RCC 7860 (cell line): ENCODE measurements at regions not wholly inside any gene's neighbourhood (a gene's known extent, or its start where the extent isn't known, plus 50 kb on each side); places are given as distances from the start of the nearest gene placed in this dataset.
"Not testable (repeated sequence)": the region's sequence is repeated elsewhere in the genome, so short reads cannot be mapped to it uniquely, and the experiment has no call there.

Experiments used
- DNase-seq: peaks from one replicate; pipeline ENCODE4 v3.0.0-alpha.2; 2015; ENCODE audit warnings: low spot score
- FAIRE-seq: peaks from 2 replicates; lab custom pipeline; 2012; peaks lifted over from hg19 to GRCh38; lab: Jason Lieb, UNC

DNA sequence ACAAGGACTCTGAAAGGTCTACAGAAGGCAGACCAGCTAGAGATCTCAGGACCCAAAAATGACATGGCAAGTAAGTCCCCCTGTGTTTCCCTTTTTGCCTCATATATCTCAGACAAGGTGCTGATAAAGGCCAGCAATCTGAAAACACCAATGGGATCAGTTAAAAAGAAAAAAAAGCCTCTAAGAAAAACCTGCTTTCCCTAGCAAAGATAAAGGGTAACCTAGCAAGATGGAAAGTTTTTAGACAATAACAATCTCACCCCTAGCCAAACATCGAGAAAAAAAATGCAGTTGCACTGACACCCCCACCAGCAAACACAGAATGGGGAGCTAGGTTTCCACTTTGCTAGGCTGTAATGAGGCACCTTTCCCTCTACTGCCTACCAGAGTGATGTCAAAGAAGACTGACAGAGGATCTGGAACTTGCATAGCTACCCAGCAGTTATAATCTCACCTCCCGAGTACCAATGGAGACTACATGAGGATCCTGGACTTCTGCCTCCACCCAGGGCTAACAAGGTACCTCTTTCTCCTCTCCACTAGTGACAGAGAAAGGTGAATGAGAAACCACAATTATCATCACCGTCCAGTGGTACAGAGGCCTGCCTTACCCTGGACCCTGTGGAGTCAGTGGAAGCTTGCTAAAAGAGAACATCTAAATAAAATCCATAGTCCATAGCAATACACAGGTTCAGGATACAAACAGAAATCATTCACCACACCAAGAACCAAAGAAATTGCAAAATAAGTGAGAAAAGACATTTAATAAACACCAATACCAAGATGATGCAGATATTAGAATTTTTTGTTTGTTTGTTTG is 240.8 kb downstream of the ARHGAP12 start:
- FAIRE-seq: no peak

DNA sequence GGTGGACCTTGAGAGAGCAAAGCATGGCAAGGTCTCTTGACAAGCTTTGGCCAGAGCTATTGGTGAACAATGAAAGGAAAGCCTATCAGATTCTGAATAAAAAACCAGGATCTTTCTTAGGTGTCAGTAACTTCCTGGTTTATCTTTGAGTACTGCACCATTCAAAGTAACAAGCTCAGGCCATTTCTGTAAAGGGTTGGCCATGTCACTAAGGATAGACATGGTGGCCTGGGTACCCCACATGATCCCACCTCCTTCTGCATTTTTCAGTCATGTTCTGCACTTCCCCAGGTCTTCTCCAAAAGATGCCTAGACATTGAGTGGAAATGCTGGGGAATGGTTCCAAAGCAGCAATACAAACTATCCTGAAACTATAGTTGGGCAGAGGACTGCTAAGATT is 242.0 kb downstream of the ARHGAP12 start:
- DNase-seq (no peak), FAIRE-seq (no peak)

More for the DNA sequence above, 240.8 kb downstream of the ARHGAP12 start:
- no peak for DNase-seq

DNA sequence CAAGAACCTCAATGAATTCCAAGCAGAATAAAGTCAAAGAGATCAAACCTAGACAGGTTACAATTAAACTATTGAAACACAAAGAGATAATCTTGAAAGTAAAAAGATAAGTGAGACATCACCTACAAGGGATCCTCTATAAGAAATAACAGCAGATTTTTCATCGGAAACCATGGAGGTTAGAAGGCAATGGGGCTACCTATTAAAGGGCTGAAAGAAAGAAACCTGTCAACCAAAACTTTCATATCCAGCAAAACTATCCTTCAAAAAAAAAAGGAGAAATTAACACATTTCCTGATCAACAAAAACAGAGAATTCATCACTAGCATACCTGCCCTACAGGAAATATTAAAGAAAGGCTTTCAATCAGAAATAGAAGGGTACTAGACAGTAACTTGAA is 244.9 kb downstream of the ARHGAP12 start:
- FAIRE-seq (no peak), DNase-seq (no peak)

DNA sequence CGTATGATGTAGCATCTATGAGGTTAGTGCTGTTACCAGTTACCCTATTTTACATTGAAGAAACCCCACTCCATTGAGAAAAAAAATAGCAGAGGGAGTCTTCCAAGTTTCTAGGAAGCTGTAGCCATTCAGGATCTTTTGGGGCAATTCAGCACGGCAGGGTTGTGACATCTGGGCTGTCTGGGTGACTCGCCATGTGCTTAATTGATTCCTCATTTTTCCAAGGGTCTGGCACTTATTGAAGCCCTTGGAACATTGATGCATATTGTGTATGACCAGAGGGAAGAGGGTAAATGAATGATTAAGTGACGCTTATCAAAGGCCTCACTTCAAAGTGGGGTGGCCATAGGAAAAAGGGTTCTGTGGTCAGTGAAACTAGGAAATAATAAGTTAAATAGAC is 248.7 kb downstream of the ARHGAP12 start:
- DNase-seq (no peak), FAIRE-seq (no peak)

DNA sequence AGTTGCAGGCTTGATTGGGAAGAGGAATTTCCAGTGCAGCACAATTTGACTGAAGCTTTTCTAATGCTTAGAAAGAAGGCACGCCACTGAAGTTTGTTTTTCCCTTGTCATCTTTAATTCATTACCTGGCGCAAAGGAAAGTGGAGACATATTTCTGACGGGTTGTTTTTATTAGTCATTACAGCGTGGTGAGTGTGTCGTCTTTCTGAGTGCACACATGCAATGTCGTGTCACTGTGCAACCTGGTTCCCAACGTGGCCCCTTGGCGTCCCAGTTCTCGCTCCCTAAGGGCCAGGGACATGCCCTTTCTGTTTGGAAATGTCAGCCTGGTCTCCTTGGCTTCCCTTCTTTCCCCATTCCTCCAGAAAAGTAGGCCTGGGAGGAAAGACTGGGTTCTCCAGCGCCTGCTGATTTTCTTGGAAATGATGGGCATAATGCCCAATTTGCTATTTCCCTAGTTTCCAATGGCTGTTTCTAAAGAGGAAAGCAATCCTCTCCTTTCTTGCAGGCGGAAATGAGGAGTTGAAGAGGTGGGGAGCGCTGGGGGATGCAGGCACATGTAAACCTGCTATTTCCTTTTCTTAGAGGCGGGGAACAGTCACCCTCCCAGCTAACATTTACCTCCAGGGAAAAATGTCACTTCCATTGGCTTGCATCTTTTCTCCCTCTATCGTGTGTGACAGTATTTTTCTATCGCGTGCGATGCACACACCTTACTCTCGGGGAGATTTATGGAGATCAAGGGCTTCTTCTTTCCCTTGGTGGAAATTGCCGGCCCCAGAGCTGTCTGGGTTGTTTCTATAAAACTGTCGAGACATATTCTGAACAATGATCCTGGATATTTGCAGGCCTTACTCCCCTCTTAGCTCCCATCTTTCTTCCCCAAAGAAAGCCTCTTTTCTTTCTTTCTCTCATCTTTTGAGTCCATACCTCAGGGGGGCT is 249.8 kb downstream of the ARHGAP12 start:
- FAIRE-seq (no peak), DNase-seq (no peak)

DNA sequence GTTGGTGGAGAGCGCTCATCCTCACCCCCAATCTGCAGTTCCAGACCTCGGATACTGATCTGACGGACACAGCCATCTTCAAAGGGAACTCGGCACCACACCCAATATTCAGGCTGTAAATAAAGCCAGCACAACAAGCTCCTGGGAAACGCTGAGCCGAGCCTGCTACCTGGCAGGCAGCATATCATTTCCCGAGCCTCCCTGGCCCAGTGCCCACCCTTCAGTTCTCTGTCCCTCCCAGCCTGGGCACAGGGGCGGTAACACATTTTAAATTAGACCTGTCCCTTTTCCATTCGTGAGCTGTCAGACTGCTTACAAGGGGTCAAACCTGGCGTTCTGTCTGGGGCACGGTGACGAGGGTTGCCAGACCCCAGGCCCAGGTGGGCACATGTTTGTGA is 250.5 kb downstream of the ARHGAP12 start:
- FAIRE-seq (no peak), DNase-seq (no peak)

DNA sequence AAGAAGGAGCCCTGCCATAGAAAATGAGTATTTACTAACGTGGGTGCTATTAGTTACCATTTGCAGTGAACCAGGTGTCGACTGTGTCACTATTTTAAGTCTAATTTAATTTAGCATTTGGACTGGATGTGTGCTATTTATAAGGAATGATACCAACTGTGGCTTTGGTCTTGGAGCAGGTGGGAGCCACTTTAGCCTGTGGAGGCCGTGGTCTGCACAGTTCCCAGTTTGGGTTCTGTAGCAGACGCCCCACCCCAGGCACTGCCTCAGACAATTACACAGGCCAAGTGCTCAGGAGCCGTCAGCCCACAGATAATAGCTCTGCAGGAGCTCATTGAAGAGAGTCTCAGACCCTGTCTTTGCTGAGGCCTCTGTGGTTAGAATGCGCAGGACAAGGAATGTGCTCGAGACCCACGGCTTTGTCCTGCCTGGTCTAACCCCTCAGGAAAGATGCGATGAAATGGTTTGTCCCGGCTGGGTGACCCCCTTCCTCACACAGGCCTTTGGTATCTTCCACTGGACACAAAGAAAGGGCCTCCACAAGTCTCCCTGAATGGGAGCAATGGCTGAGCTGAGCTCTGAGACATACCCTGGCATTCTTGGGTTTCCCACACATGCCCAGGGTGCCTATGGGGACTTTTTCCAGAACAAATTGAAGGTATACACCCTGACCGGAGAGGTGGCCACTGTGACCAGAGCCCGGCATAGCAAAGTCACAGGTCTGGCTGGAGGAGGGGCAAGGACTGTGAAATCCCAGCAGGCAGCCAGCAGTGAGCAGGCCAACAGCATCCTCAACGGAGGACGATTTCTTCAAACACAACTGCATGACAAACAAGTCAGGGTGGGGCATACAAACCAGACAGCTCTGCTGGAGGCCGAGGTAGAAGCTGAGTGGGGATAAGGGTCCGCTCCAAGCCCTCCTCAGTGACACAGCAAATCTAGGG is 251.2 kb downstream of the ARHGAP12 start:
- DNase-seq: no peak
- no peak for FAIRE-seq

DNA sequence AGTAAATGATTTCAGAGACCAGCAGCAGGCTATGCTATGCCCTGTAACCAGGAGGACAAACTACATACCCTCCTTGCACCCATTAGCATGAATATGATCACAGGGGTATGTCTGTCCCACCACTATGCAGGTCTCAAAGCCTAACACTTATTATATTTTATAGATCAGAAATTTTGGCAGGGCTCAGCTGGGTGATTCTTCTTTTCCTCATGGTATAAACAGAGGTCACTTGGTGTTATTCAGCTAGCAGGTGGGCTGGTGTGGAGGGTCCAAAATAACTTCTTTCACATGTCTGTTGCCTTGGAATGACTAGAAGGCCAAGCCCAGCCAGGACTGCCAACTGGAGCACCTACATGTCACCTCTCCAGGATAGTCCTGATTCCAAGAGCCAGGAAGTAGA is 252.9 kb downstream of the ARHGAP12 start:
- DNase-seq (no peak), FAIRE-seq (no peak)

DNA sequence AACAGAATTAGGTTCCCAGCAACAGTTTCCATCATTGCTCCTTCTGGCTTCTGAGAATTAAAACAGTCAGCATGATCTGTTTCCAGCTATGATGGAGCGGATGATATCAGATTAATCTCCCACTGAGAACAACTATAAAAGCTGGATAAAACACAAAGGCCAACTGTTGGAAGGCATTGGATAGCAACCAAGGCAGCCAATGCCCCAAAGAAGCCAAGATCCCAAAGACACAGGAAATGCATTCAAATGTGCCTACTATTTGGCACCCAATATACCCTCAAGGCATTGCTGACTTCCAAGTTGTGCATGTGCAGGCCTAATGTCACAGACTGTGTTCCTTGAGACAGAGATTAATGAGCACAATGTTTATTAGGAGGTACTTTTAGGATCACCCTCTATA is 259.3 kb downstream of the ARHGAP12 start:
- DNase-seq (no peak), FAIRE-seq (no peak)

DNA sequence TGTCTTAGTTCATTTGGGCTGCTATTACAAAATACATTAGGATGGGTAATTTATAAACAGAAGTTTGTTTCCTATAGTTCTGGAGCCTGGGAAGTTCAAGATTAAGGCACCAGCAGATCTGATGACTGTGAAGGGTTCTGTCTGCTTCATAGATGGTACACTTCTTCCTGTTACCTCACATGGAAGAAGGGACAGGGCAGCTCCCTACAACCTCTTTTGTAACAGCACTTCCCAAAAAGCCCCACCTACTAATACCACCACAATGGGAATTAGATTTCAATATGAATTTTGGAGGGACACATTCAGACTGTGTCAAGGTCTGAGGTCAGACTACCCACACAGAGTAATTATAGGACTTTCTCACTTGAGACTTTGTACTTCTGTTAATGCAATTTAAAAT is 260.3 kb downstream of the ARHGAP12 start:
- DNase-seq (no peak), FAIRE-seq (no peak)

DNA sequence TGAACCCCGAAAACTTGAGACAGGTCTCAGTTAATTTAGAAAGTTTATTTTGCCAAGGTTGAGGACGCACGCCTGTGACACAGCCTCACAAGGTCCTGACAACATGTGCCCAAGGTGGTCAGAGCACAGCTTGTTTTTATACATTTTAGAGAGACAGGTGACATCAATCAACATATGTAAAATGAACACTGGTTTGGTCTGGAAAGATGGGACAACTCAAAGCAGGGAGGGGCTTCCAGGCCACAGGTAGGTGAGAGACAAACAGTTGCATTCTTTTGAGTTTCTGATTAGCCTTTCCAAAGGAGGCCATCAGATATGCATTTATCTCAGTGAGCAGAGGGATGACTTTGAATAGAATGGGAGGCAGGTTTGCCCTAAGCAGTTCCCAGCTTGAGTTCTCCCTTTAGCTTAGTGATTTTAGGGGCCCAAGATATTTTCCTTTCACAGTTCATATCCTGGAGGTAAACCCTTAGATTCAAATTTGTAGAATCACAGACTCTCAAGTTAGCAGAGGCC is 262.8 kb downstream of the ARHGAP12 start:
- not testable (repeated sequence) for DNase-seq, FAIRE-seq

DNA sequence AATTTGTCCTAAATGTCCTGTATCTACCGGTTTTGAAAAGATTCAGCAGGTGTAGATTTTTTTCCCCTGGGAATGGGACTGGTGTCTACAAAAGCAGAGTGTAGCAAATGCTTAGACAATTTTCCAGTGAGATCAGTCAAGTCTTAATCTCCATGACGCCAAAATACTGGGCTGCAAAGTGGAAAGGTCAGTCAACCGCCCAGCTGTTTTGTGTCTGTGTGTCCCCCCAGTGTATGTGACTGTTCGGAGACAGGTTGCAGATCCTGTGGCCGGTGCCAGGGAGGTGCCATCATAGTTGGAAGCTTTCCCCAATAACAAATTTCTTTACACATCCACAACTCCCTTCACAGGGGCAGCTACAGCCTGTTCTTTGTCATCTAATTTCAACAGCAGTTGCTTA is 263.8 kb downstream of the ARHGAP12 start:
- FAIRE-seq (no peak), DNase-seq (no peak)

DNA sequence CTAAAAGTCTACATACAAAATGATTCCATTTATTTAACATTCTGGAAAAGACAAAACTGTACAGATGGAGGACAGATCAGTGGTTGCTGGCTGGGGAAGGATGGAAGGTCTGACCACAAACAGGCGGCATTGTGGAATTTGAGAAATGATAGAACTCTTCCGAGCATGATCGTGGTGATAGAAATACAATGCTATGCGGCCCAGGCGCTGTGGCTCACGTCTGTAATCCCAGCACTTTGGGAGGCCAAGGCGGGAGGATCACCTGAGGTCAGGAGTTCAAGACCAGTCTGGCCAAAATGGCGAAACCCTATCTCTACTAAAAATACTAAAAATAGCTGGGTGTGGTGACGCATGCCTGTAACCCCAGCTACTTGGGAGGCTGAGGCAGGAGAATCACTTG is 264.6 kb downstream of the ARHGAP12 start:
- not testable (repeated sequence) for DNase-seq, FAIRE-seq

DNA sequence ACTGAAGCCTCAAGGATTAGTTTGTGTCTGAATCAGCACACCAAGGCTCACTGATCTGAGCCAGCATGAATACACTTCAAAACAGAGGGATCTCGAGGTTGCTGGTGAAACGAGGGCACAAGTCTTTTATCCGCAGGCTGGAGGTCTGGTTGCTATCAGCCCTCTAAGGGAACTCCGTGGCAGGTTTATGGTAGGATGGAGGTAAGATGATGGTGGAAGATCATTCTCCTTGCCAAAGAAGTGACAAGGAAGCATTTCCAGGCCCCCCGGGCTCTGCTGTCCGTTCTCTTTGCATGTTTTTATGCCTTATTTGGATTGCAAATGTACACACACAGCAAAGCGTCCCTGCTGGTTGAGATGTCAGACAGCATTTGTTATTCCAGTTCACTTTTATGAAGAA is 268.3 kb downstream of the ARHGAP12 start:
- FAIRE-seq (no peak), DNase-seq (no peak)

DNA sequence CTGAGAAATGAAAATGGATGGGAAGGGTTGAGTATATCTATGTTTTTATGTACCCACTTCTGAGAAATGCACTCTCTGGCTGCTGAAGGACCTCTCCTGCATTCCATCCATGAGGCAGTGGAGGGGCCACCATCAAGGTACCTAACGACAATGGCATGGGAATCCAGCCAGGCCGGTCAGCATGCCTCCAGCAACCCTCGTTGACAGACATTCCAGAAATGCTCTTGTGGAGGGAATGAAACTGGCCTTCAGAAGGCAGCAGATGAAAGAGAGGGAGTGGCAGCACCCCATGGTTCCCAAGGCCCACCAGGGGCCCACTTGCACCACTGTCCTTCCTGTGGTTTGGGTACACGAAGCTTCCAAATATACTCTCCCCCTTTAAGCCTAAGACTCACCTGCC is 269.0 kb downstream of the ARHGAP12 start:
- DNase-seq (no peak), FAIRE-seq (no peak)

DNA sequence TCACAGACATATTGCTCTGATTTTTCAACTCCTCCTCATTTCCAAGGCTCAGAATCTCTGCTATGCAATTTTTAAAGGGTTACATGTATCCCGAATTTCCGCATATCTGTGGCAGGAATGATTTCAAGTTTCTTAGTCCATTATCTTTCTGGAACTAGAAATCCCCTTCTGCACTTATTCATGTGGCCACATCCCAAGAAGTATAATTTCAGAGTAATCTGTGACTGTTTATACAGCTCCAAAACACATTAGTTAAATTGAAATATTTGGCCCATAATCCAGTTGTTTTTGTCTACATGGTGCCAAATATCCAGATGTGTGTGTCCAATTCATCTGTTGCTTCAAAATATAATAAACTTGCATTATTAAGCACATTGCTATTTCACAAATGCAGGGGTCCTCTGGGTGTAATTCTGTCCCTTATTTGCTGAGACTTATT is 271.2 kb downstream of the ARHGAP12 start:
- DNase-seq (no peak), FAIRE-seq (no peak)

DNA sequence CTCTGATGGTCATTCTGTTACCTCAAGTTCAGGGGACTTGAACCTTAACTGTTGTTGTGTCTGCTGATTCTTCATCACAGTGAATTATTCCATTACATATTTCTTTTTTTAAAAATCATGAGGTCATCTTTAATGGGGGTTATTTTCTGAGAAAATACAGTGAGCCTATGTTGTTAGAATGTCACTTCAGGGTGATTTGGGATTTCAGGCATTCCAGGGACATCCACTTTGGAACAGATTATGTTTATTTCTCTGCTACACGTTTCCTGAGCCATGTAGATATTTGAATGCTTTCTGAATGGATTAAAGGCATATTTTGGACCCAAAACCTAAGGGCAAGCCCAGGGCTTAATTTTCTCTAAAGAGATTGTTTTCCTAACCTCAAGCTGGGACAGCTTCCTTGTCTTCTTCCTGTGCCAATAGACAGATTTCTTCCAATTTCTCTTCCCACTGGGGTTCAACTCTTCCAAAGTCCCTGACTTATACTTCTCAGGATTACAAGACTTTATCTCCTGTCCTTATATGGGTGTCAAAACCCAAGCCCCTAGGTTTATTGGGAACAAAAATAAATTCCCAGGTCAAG is 271.7 kb downstream of the ARHGAP12 start:
- no peak for DNase-seq
- FAIRE-seq: no peak

DNA sequence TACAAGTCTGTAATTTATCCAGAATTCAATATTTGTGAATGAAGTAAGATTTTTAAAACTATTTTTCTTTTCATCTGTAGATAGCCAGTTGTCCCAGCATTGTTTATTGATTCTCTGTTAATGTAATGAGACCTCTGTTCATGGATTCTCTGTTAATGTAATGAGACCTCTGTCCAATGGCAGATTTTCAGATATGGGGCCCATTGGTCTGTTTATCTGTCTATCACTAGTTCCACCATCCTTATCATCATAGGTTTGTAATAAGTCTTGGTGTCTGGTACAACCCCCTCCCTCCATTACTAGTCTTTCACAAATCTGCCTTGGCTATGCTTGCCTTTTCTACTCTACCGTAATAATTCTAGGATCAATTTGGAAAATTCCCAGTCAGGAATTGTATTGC is 276.6 kb downstream of the ARHGAP12 start:
- FAIRE-seq: no peak
- DNase-seq: no peak

DNA sequence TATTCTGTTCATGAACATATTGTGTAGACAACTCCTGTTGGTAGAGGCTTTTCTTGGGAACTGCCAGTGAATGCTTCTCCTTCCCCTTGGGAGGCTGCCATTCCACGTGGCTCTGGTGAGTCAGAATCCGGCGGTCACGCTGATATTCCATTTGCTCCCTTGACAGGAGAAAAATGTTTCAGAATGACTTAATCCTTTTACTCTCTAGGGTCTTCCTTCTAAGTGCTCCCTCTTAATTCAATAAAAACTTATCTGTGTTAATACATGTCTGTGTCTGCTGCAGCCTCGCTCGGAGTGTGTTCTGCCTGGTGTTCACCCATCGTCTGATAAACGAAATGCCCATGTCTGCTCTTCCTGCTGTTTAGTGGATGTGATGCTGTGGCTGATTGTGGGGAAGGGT is 278.6 kb downstream of the ARHGAP12 start:
- FAIRE-seq: peak; percentile 84
- peak; percentile 57 for DNase-seq

DNA sequence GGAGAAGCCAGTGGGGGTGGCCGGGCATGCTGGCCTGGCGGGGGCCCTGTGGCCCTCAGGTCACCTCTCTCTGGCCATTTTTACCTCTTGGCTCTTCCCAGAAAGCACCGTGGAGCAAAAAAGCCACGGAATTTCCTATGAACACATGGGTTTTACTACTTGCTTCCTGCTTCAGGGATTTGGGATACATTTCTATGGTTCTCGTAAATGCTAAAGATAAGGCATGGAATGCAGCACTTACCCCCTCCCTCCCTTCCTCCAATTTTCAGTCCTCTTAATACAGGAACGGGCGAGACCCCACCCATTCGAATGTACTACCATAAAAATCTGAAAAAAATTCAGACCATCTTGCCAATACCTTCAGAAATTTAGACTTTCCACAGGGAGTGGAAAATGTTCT is 279.7 kb downstream of the ARHGAP12 start:
- FAIRE-seq (no peak), DNase-seq (no peak)
